A673 (cell line): ENCODE measurements at regions not wholly inside any gene's neighbourhood (a gene's known extent, or its start where the extent isn't known, plus 50 kb on each side); places are given as distances from the start of the nearest gene placed in this dataset.

ENCODE experiments used
- BruUV-seq: library from RNA; stranded (reverse); fragments of 400-500 nt; replicated peaks from 2 replicates; lab custom pipeline; 2021; lab: Mats Ljungman, UMichigan
- CTCF ChIA-PET: fragments of 300-600 bp; sonication (Branson Sonifier 250); formaldehyde crosslinking; loops from one replicate; lab custom pipeline; 2022; ENCODE audit warnings: antibody characterized with exemption; lab: Charles Lee
- POLR2A ChIA-PET: fragments of 300-600 bp; sonication (Branson Sonifier 250); formaldehyde crosslinking; loops from one replicate; lab custom pipeline; 2022; ENCODE audit warnings: antibody characterized with exemption; ENCODE audit not compliant: low non-redundant PET; lab: Charles Lee
- DNase-seq: peaks from one replicate; pipeline ENCODE4 v3.0.0-alpha.2; 2015; ENCODE audit warnings: low spot score
- H3K27ac ChIP-seq: fragments of 200-600 bp; sonication (generic); 2 replicates; pipeline ENCODE4 v1.5.1; 2016; ENCODE audit warnings: mixed run types, low read depth, mild to moderate bottlenecking, mixed read lengths, antibody characterized with exemption, low read length; ENCODE audit not compliant: poor library complexity, severe bottlenecking
- H3K27me3 ChIP-seq: fragments of 200-600 bp; sonication (generic); replicated peaks from 2 replicates; pipeline ENCODE4 v1.6.1; 2017; ENCODE audit warnings: mixed run types, low read depth, mild to moderate bottlenecking, mixed read lengths, antibody characterized with exemption, low read length; ENCODE audit not compliant: insufficient read depth, poor library complexity
- H3K36me3 ChIP-seq: fragments of 200-600 bp; sonication (generic); 2 replicates; pipeline ENCODE4 v1.6.1; 2016; ENCODE audit warnings: mixed run types, mild to moderate bottlenecking, mixed read lengths, antibody characterized with exemption, low read length; ENCODE audit not compliant: insufficient read depth, poor library complexity, severe bottlenecking
- H3K4me1 ChIP-seq: fragments of 200-600 bp; sonication (generic); 2 replicates; pipeline ENCODE4 v1.6.1; 2017; ENCODE audit warnings: mixed run types, mild to moderate bottlenecking, mixed read lengths, antibody characterized with exemption, low read length; ENCODE audit not compliant: insufficient read depth, poor library complexity, severe bottlenecking
- H3K4me3 ChIP-seq: fragments of 200-600 bp; sonication (generic); 2 replicates; pipeline ENCODE4 v1.5.1; 2016; ENCODE audit warnings: low read depth, mixed run types, mild to moderate bottlenecking, mixed read lengths, low read length; ENCODE audit not compliant: poor library complexity, severe bottlenecking
- H3K9me3 ChIP-seq: fragments of 200-600 bp; sonication (generic); 2 replicates; pipeline ENCODE4 v1.6.1; 2016; ENCODE audit warnings: mixed run types, low read depth, mild to moderate bottlenecking, mixed read lengths, antibody characterized with exemption, low read length; ENCODE audit not compliant: poor library complexity, severe bottlenecking
- EZH2 ChIP-seq: fragments of 200-600 bp; sonication (generic); IDR thresholded peaks from 2 replicates; pipeline ENCODE4 v1.6.1; 2017; ENCODE audit warnings: borderline replicate concordance, low read depth, mild to moderate bottlenecking, mixed read lengths, antibody characterized with exemption, low read length; ENCODE audit not compliant: poor library complexity, severe bottlenecking
- intact Hi-C: fragments of 100-400 bp; cut with micrococcal nuclease; formaldehyde crosslinking; loops from one replicate; pipeline ENCODE4 v1.10.0; 2022; ENCODE audit not compliant: unreplicated experiment
- TF ChIP-seq, protein P1 (sequence below): fragments of 300-800, 200-600 bp; sonication (generic); conservative IDR thresholded peaks from 2 replicates; pipeline ENCODE4 v1.5.1; 2017; ENCODE audit warnings: low read depth, mild to moderate bottlenecking, antibody characterized with exemption, low read length, moderate library complexity, mixed read lengths

DNA sequence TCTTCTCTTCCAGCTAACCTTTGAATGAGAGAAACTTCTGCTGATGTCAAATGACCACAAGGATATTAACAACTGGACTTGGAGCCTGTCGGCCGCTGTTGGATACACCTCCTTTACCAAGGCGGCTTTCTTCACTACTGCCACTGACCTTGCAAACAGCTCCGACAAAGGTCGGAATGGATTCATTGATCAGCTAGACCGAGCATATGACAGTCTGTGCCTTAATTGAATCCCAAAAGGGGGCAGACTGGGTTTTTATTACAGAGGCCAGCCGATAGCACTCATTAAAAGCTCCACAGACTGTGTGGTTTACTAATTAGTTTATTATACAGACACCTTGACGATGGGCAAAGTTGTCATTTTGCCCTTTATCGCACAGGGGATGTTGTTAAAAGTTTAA, 394.5 kb downstream of the RERGL start:
- Histone ChIP-seq H3K36me3 (no peaks in the 10 kb centered on the region), H3K9me3 (no peaks in the 10 kb centered on the region), H3K4me3 (no peak overlapping the region), H3K4me1 (no peaks in the 10 kb centered on the region), H3K27me3 (no peaks in the 10 kb centered on the region), H3K27ac (no peak overlapping the region)
- POLR2A ChIA-PET = no interaction called here
- intact Hi-C loops = no loop called here
- CTCF ChIA-PET = no interaction called here
- no peak for DNase-seq
- no peak for TF ChIP-seq EZH2
- TF ChIP-seq, protein P1, sequence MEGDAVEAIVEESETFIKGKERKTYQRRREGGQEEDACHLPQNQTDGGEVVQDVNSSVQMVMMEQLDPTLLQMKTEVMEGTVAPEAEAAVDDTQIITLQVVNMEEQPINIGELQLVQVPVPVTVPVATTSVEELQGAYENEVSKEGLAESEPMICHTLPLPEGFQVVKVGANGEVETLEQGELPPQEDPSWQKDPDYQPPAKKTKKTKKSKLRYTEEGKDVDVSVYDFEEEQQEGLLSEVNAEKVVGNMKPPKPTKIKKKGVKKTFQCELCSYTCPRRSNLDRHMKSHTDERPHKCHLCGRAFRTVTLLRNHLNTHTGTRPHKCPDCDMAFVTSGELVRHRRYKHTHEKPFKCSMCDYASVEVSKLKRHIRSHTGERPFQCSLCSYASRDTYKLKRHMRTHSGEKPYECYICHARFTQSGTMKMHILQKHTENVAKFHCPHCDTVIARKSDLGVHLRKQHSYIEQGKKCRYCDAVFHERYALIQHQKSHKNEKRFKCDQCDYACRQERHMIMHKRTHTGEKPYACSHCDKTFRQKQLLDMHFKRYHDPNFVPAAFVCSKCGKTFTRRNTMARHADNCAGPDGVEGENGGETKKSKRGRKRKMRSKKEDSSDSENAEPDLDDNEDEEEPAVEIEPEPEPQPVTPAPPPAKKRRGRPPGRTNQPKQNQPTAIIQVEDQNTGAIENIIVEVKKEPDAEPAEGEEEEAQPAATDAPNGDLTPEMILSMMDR = no peak
- BruUV-seq = no TSS peak

DNA sequence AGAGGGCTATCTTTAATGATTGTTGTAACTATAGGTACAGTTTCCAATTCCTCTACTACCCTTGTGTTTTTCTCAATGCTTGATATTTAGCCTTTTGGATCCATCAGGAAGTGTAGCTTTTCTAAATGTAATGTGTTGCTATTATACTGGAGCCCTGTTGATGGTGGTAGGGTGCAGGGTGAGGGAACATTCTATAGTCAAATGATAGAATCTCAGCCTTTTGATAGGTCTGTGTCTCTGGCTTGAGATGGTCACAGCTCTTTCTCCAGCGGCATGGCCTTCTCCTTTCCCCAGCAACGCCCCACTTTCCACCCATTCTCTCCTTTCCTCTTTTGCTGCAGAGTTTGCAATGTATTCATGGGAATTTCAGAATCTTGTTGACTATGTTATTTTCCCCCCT, 398.6 kb downstream of the RERGL start:
- Histone ChIP-seq H3K27ac (no peak overlapping the region), H3K4me3 (no peak overlapping the region), H3K36me3 (no peaks in the 10 kb centered on the region), H3K9me3 (no peaks in the 10 kb centered on the region), H3K27me3 (no peaks in the 10 kb centered on the region), H3K4me1 (no peaks in the 10 kb centered on the region)
- CTCF ChIA-PET = no interaction called here
- intact Hi-C loops = no loop called here
- no peak for DNase-seq
- TF ChIP-seq, protein P1 = no peak
- TF ChIP-seq EZH2 = no peak
- BruUV-seq = no TSS peak
- POLR2A ChIA-PET = no interaction called here

DNA sequence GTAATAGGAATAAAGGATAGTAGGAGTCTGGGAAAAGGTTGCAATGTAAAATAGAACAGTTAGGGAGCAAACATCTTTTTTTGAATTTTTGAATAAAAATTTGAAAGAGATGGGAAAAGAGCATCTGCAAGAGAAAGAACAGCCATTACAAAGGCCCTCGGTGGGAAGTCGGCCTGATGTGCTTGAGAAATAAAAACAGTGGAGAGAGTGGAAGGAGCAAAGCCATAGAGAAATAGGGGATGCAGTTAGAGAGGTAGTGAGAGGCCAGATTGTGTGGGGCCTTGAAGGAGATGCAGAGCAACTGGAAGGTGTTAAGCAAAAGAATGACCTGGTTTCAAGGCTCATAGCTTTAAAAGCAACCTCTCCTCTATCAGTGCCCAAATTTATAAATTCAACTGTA, 409.8 kb downstream of the RERGL start:
- ChIA-PET CTCF (no interaction called here), POLR2A (no interaction called here)
- intact Hi-C loops = no loop called here
- no TSS peak for BruUV-seq
- H3K27me3 ChIP-seq = no peaks in the 10 kb centered on the region
- H3K9me3 ChIP-seq = no peaks in the 10 kb centered on the region
- DNase-seq = no peak
- TF ChIP-seq EZH2 = no peak
- TF ChIP-seq, protein P1 = no peak
- no peak overlapping the region for H3K4me3 ChIP-seq
- no peak overlapping the region for H3K27ac ChIP-seq
- H3K4me1 ChIP-seq = no peaks in the 10 kb centered on the region
- no peaks in the 10 kb centered on the region for H3K36me3 ChIP-seq
